Fibroblast of pulmonary artery (primary cell): ENCODE measurements at regions not wholly inside any gene's neighbourhood (a gene's known extent, or its start where the extent isn't known, plus 50 kb on each side); places are given as distances from the start of the nearest gene placed in this dataset.

Source experiments
- DNase-seq: peaks from one replicate; pipeline ENCODE4 v3.0.0-alpha.2; 2010; ENCODE audit warnings: low read depth
- H3K4me3 ChIP-seq: replicated peaks from 2 replicates; pipeline ENCODE4 v1.5.1; 2011; ENCODE audit warnings: low read depth, mild to moderate bottlenecking, control low read depth, low read length, moderate library complexity
- CTCF ChIP-seq: IDR thresholded peaks from 2 replicates; pipeline ENCODE4 v1.5.1; 2011; ENCODE audit warnings: mild to moderate bottlenecking, control low read depth, low read length, inconsistent platforms; ENCODE audit errors: missing control alignments

- no peak overlapping the region for H3K4me3 ChIP-seq
- TF ChIP-seq CTCF, result no peak
- DNase-seq, result no peak
Measured at GRCh38 chr13:74705438-74705837, 571.2 kb upstream of the KLF12 start.

- no peak overlapping the region for H3K4me3 ChIP-seq
- TF ChIP-seq CTCF, result no peak
- DNase-seq, result no peak
Measured at GRCh38 chr13:74703855-74704387, 569.7 kb upstream of the KLF12 start.

- H3K4me3 ChIP-seq, result no peak overlapping the region
- no peak for TF ChIP-seq CTCF
- DNase-seq, result no peak
Measured at GRCh38 chr13:74696148-74696922, 562.1 kb upstream of the KLF12 start.

- DNase-seq, result no peak
- TF ChIP-seq CTCF, result no peak
- no peak overlapping the region for H3K4me3 ChIP-seq
Measured at GRCh38 chr13:74695021-74695800, 561.0 kb upstream of the KLF12 start.

GRCh38 chr13:74687442-74688182 lies 553.4 kb upstream of the KLF12 start:
- H3K4me3 ChIP-seq, result no peak overlapping the region
- DNase-seq, result no peak
- no peak for TF ChIP-seq CTCF

- peak; percentile 22 for TF ChIP-seq CTCF
- H3K4me3 ChIP-seq, result no peak overlapping the region
- DNase-seq, result peak; percentile 22
Measured at GRCh38 chr13:74683411-74683810, 549.2 kb upstream of the KLF12 start.
